Stimulated activated naive CD8-positive, alpha-beta T cell treated with anti-CD3 and anti-CD28 coated beads, Interleukin-15, Interleukin-2, amounts not matched to agents 100 ng/mL and 50 ng/mL, for 24 hours (primary cell): ENCODE measurements at regions not wholly inside any gene's neighbourhood (a gene's known extent, or its start where the extent isn't known, plus 50 kb on each side); places are given as distances from the start of the nearest gene placed in this dataset.
"Not testable (repeated sequence)": the region's sequence is repeated elsewhere in the genome, so short reads cannot be mapped to it uniquely, and the experiment has no call there.

Experiments
- H3K27ac Mint-ChIP-seq: one replicate; pipeline ENCODE4 v1.8.0; 2021; ENCODE audit warnings: mild to moderate bottlenecking, mixed read lengths
- H3K27me3 Mint-ChIP-seq: one replicate; pipeline ENCODE4 v1.8.0; 2021; ENCODE audit warnings: mixed read lengths
- H3K36me3 Mint-ChIP-seq: one replicate; pipeline ENCODE4 v1.8.0; 2021; ENCODE audit warnings: low read depth, mixed read lengths
- H3K4me1 Mint-ChIP-seq: one replicate; pipeline ENCODE4 v1.8.0; 2021; ENCODE audit warnings: low read depth, mixed read lengths
- H3K4me3 Mint-ChIP-seq: one replicate; pipeline ENCODE4 v1.8.0; 2021; ENCODE audit warnings: mild to moderate bottlenecking, mixed read lengths
- H3K9me3 Mint-ChIP-seq: one replicate; pipeline ENCODE4 v1.8.0; 2021; ENCODE audit warnings: mixed read lengths

GRCh38 chr4:1544435-1544834, 138.2 kb upstream of the NKX1-1 start:
- not testable (repeated sequence) for H3K4me3 Mint-ChIP-seq, H3K36me3 Mint-ChIP-seq, H3K27ac Mint-ChIP-seq, H3K9me3 Mint-ChIP-seq, H3K4me1 Mint-ChIP-seq, H3K27me3 Mint-ChIP-seq

- H3K27ac Mint-ChIP-seq = no peak overlapping the region
- no peaks in the 10 kb centered on the region for H3K36me3 Mint-ChIP-seq
- H3K9me3 Mint-ChIP-seq = no peaks in the 10 kb centered on the region
- peaks cover 5% of the 10 kb centered on the region for H3K27me3 Mint-ChIP-seq
- H3K4me3 Mint-ChIP-seq = no peak overlapping the region
- H3K4me1 Mint-ChIP-seq = peaks cover 10% of the 10 kb centered on the region
Measured at GRCh38 chr4:1543976-1544375, 137.7 kb upstream of the NKX1-1 start.

- no peaks in the 10 kb centered on the region for H3K9me3 Mint-ChIP-seq
- H3K4me3 Mint-ChIP-seq = no peak overlapping the region
- H3K36me3 Mint-ChIP-seq = no peaks in the 10 kb centered on the region
- H3K27me3 Mint-ChIP-seq = peaks cover 2% of the 10 kb centered on the region
- H3K27ac Mint-ChIP-seq = no peak overlapping the region
- H3K4me1 Mint-ChIP-seq = peaks cover 6% of the 10 kb centered on the region
Measured at GRCh38 chr4:1543561-1543960, 137.3 kb upstream of the NKX1-1 start.

- no peaks in the 10 kb centered on the region for H3K9me3 Mint-ChIP-seq
- H3K36me3 Mint-ChIP-seq = no peaks in the 10 kb centered on the region
- no peak overlapping the region for H3K27ac Mint-ChIP-seq
- H3K27me3 Mint-ChIP-seq = no peaks in the 10 kb centered on the region
- H3K4me3 Mint-ChIP-seq = no peak overlapping the region
- peaks cover 5% of the 10 kb centered on the region for H3K4me1 Mint-ChIP-seq
Measured at GRCh38 chr4:1542516-1543320, 136.5 kb upstream of the NKX1-1 start.

GRCh38 chr4:1542226-1542490, 135.9 kb upstream of the NKX1-1 start:
- Mint-ChIP-seq H3K4me1 (peaks cover 5% of the 10 kb centered on the region), H3K27me3 (no peaks in the 10 kb centered on the region), H3K4me3 (no peak overlapping the region), H3K27ac (no peak overlapping the region), H3K36me3 (no peaks in the 10 kb centered on the region), H3K9me3 (no peaks in the 10 kb centered on the region)

GRCh38 chr4:1541449-1542225, 135.4 kb upstream of the NKX1-1 start:
- H3K36me3 Mint-ChIP-seq = no peaks in the 10 kb centered on the region
- no peak overlapping the region for H3K4me3 Mint-ChIP-seq
- H3K9me3 Mint-ChIP-seq = no peaks in the 10 kb centered on the region
- no peaks in the 10 kb centered on the region for H3K27me3 Mint-ChIP-seq
- H3K27ac Mint-ChIP-seq = no peak overlapping the region
- H3K4me1 Mint-ChIP-seq = peaks cover 5% of the 10 kb centered on the region

- Mint-ChIP-seq H3K4me1 (peaks cover 5% of the 10 kb centered on the region), H3K9me3 (no peaks in the 10 kb centered on the region), H3K4me3 (no peak overlapping the region), H3K27ac (no peak overlapping the region), H3K27me3 (no peaks in the 10 kb centered on the region), H3K36me3 (no peaks in the 10 kb centered on the region)
Measured at GRCh38 chr4:1540601-1541375, 134.5 kb upstream of the NKX1-1 start.

GRCh38 chr4:1539859-1540600, 133.8 kb upstream of the NKX1-1 start:
- H3K27ac Mint-ChIP-seq = no peak overlapping the region
- H3K4me1 Mint-ChIP-seq = peaks cover 5% of the 10 kb centered on the region
- no peak overlapping the region for H3K4me3 Mint-ChIP-seq
- H3K27me3 Mint-ChIP-seq = no peaks in the 10 kb centered on the region
- H3K9me3 Mint-ChIP-seq = no peaks in the 10 kb centered on the region
- H3K36me3 Mint-ChIP-seq = no peaks in the 10 kb centered on the region

GRCh38 chr4:1538941-1539772, 132.9 kb upstream of the NKX1-1 start:
- H3K9me3 Mint-ChIP-seq = no peaks in the 10 kb centered on the region
- H3K4me1 Mint-ChIP-seq = no peaks in the 10 kb centered on the region
- H3K27me3 Mint-ChIP-seq = no peaks in the 10 kb centered on the region
- H3K36me3 Mint-ChIP-seq = no peaks in the 10 kb centered on the region
- H3K27ac Mint-ChIP-seq = no peak overlapping the region
- no peak overlapping the region for H3K4me3 Mint-ChIP-seq

- H3K4me3 Mint-ChIP-seq = no peak overlapping the region
- H3K27ac Mint-ChIP-seq = no peak overlapping the region
- H3K36me3 Mint-ChIP-seq = no peaks in the 10 kb centered on the region
- no peaks in the 10 kb centered on the region for H3K9me3 Mint-ChIP-seq
- H3K27me3 Mint-ChIP-seq = no peaks in the 10 kb centered on the region
- no peaks in the 10 kb centered on the region for H3K4me1 Mint-ChIP-seq
Measured at GRCh38 chr4:1538096-1538410, 131.8 kb upstream of the NKX1-1 start.

- Mint-ChIP-seq H3K36me3 (no peaks in the 10 kb centered on the region), H3K27me3 (no peaks in the 10 kb centered on the region), H3K4me3 (no peak overlapping the region), H3K9me3 (no peaks in the 10 kb centered on the region), H3K4me1 (no peaks in the 10 kb centered on the region), H3K27ac (no peak overlapping the region)
Measured at GRCh38 chr4:1537410-1538095, 131.3 kb upstream of the NKX1-1 start.

GRCh38 chr4:1536579-1537409, 130.6 kb upstream of the NKX1-1 start:
- no peaks in the 10 kb centered on the region for H3K36me3 Mint-ChIP-seq
- no peaks in the 10 kb centered on the region for H3K27me3 Mint-ChIP-seq
- H3K9me3 Mint-ChIP-seq = no peaks in the 10 kb centered on the region
- no peak overlapping the region for H3K4me3 Mint-ChIP-seq
- H3K4me1 Mint-ChIP-seq = no peaks in the 10 kb centered on the region
- no peak overlapping the region for H3K27ac Mint-ChIP-seq

- H3K27ac Mint-ChIP-seq = no peak overlapping the region
- H3K36me3 Mint-ChIP-seq = no peaks in the 10 kb centered on the region
- no peak overlapping the region for H3K4me3 Mint-ChIP-seq
- H3K9me3 Mint-ChIP-seq = no peaks in the 10 kb centered on the region
- H3K27me3 Mint-ChIP-seq = peaks cover 4% of the 10 kb centered on the region
- H3K4me1 Mint-ChIP-seq = no peaks in the 10 kb centered on the region
Measured at GRCh38 chr4:1535926-1536578, 129.8 kb upstream of the NKX1-1 start.
